MM.1S (cell line): ENCODE measurements at regions not wholly inside any gene's neighbourhood (a gene's known extent, or its start where the extent isn't known, plus 50 kb on each side); places are given as distances from the start of the nearest gene placed in this dataset.

ENCODE experiments used
- CTCF ChIP-seq: fragments of 300-600 bp; sonication (generic); IDR thresholded peaks from 2 replicates; pipeline ENCODE4 v1.5.1; 2016; ENCODE audit warnings: antibody characterized with exemption, low read length, mixed read lengths
- EZH2 ChIP-seq: fragments of 300-600 bp; sonication (generic); optimal IDR thresholded peaks from 2 replicates; pipeline ENCODE3; 2017; ENCODE audit warnings: low read depth, mild to moderate bottlenecking, antibody characterized with exemption, low read length, mixed read lengths
- EZH2phosphoT487 ChIP-seq: fragments of 300-600 bp; sonication (generic); IDR thresholded peaks from 2 replicates; pipeline ENCODE4 v1.6.1; 2018; ENCODE audit warnings: antibody characterized with exemption, low read length

GRCh38 chr13:106626473-106626872 is 58.5 kb upstream of the ARGLU1 start:
- TF ChIP-seq CTCF (no peak), EZH2phosphoT487 (no peak), EZH2 (no peak)
